NCI-H510A treated with DMSO at 0.1 percent for 48 hours (cell line): ENCODE measurements at regions not wholly inside any gene's neighbourhood (a gene's known extent, or its start where the extent isn't known, plus 50 kb on each side); places are given as distances from the start of the nearest gene placed in this dataset.
A peak's percentile ranks its signal among the peaks of the same experiment; 100 is the strongest.
"Not testable (repeated sequence)": the region's sequence is repeated elsewhere in the genome, so short reads cannot be mapped to it uniquely, and the experiment has no call there.

ENCODE experiments used
- DNase-seq: peaks from one replicate; lab custom pipeline; 2025; lab: John Stamatoyannopoulos, UW

DNA sequence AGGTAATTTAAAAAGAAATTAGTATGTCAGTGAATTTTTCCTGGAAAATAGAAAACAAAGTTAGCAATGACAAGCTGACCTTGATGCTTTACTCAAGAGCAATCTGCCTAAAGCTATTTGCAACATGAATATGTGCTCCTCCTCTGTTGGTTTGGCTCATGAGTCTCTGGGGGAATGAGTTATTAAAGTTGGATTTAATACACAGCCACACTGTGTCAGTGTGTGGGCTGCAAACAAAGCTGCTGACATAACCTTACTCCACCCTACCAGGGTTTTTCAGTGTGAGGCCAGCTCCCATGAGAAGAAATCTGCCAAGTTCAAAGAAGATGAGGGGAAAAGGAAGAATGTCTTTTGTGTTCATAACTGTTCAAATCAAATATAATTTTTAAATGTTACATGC is 280.5 kb downstream of the TLL1 start:
- DNase-seq, result no peak

DNA sequence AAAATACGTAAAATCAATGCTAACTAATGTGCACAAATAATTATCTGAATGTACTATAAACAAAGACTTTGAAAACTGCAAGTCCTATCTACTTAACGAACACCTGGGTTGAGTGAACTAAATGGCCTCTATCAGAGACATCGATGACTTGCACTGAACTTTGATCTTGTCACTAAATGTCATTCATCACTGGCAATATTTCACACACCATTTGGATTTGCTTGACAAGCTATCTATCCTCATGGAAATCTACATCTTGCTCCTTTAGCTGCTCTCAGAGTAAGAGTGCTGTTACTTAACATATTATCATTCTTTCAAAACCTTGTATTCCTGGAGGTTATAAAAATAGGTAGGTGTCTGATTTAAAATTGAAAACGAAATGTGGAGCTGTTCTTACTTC is 289.3 kb downstream of the TLL1 start:
- DNase-seq, result no peak

DNA sequence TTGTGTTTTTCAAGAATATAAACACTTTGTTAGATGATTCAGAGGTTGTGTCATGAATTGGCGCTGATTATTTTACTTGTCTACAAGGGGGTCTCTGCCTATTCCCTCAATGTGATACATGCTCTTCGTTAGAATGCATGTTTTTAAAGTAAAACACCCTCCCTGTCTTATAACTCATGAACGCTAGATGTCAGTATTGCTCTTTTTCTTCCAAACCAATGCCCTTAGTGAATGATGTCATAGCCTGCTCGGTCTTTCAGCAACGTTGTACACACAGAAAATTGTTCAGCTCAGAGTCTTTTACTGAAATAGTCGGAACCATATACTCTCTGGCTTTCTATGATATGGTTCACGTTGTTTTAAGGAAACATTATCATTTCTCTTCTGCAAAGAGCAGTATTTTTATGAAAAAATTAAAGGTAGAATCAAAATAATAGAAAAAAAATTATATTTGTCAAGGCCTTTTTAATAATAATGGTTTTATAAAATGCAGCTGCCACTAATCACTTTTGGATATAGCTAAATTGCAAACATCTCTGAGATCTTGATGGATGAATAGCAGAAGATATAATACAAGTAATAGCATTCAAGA is 292.9 kb downstream of the TLL1 start:
- DNase-seq, result peak; percentile 87

DNA sequence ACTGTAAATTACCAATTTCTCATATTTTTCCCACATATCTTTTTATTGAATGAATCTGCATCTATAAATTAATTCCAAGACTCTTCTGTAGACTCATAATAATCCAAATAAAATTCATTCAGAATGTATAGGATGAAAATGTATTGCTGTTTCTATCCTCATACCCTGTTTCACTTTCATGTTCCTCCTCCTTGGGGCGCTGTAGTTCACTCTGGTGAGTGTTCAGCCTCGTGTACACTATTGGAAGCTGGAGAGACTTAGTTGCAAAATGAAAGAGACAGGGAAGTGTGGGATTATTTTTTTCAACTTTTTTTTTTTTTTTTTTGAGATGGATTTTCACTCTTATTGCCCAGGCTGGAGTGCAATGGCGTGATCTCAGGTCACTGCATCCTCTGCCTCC is 296.1 kb downstream of the TLL1 start:
- DNase-seq, result no peak

DNA sequence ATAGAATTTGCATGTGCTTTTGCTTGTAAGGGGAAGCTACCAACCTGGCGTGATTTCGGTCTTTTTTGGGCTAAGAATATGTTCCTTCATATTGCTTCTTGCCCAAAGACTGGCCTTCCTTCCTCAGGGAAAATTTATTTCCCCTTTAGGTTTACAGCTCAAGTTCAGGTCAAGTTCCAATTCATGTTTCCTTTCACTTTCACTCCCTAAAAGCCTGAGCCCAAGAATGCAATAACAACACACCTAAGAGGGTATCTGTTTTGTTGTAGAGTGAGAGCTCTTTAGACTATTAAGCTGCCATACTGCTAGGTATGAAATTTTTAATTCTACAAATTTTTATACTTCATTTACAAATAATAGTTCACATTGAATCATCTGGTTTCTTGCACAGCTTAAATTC is 299.6 kb downstream of the TLL1 start:
- no peak for DNase-seq

DNA sequence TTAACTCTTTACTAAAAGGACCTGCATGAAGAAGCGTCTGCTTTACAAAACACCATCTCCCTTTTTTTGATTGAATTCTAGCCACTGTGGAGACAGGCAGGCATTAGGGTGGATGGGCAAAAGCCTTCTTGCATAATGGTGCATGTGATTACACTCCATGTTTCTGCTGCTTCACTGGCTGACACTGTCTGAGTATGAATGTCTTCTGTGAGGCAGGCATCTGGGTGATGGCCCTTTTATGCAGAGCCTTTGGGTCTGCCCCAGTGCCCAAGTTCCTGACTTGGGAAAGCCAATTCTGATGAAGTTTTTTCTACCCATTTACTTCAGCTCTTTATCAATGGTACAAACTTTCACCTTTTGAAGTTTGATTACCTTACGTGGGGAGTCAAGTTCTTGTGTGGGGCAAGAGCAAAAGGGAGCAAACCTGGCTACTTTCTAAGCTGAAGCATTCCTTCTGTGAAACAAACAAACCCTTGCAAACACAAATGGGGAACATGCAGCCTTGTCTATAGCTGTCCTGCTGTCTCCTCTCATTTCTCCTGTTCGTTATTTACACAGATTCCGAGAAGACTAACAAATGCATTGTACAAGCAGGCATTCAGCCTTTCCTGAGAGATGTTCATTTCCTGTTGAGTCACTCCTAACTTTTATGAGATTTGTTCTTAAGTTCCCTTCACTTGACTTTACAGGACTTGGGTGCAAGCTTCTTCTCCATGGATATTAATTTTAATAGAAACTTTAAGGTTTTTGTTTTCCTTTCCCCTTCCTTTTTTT is 301.9 kb downstream of the TLL1 start:
- no peak for DNase-seq

DNA sequence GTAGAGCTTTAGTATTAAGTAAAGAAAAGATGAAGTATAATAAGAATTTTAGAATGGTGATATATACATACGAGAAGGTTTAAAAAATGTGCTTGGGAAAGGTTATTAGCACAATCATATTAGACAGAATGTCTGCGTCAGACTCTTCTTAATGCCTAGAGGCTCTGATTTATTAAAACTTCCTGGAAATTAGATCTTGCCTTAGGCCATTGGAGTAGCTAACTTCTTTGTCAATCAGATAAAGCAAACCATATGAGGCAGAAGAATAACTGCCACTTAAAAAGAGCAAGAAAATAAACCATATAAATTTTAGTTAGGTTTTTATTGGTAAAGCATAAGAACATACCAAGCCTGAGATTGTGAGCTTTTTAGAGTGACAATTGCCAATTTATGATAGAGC is 309.1 kb downstream of the TLL1 start:
- DNase-seq, result no peak

DNA sequence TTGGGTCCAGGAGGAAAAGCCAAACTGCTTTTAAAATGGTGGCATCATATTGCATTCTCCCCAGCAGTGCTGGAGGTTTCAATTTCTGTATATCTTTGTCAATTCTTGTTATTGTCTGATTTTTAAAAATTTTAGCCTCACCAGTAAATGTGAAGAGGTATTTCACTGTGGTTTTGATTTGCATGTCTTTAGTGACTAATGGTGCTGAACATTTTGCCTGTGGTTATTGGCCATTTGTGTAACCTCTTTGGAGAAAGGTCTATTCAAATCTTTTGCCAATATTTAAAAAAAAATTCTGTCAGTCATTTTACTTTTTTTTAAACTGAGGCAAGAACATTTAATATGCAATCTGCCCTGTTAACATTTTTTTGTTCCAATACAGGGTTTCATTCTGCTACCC is 322.1 kb downstream of the TLL1 start:
- no peak for DNase-seq

DNA sequence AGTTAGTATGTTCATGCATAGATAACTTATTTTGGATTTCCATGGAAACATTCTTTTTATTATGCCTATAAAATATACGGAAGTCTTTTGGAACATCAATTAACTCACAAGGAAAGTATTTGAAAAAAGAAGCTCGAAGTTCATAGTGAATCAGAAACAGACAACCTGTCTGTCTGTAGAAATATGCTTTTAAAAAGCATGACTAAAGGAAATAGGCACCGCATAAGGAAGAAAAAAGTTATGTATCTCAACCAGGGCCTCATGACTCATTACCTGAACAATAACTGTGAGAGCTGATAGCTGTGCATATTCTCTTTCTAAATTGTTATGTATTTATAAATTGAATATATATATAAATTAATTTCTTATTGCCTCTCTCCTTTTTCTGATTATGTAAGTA is 324.1 kb downstream of the TLL1 start:
- no peak for DNase-seq

DNA sequence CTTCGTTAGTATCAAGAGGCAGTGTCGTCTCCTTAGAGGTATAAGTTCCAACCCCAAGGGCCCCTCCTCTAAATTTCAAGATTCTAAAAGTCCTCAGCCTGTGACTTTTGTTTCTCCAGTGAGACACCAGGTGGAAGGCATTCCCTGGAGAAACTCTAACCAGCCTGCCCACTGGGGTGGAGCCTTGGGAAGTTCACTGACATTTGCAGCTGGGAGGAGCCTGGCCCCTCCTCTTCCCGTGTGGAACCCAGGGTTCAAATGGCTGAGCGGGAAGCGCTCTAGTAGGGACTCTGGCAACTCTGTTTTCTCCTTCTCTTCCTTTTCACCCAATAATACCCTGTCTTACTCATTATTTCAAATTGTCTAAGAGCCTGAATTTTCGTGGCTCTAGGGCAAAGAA is 325.0 kb downstream of the TLL1 start:
- no peak for DNase-seq

DNA sequence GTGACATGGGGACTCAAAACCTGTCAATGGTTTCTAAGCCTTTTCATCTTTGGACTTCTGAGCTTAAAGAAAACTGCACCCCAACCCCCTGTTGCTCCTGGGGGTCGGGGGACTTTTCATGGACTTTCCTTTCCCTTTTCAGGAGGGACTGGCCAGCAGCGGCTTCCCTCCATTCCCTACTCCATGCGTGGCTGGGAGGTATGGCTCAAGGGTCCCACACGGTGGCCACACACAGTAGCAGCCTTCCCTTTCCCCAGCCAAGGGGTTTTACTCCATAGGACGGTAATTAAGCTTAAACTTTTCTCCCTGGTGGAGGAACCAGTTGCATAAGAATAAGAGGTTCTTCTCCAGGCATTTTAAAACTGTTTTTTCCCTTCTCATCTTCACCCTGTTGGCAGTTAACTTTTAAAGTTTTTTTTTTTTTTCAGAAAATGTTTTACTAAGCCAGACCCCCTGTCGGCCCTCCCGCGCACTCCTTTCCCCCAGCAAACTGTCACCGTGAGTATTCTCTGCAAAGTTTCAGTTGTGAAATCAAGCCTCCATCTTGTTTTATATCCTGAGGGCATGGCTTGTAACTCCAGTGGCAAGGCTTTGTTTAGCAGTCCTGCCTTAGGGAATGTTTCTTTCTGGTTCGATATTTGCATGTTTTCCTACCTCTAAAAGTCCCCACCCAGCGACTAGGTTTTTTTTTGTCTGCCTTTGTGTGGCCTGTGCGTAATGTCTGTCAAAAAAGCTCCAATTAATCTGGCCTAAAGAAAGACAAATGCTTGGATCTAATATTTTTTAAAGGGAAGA is 325.7 kb downstream of the TLL1 start:
- DNase-seq, result no peak

DNA sequence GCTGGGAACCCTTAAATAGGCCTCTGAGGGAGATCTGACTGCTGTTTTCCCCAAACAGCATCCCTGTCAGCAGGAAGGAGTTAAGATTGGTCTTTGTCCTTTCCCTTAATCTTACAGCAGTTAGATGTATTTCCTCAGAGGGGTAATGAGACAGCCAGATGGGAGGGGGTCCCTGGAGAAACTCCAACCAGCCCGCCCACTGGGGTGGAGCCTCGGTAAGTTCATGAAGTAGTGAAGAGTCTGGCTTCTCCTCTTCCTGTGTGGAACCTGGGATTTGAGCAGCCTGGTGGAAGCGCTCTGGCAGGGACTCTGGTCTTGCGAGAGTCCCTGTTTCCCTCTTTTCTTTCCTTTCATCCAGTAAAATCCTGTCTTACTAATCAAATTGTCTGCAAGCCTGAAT is 330.0 kb downstream of the TLL1 start:
- no peak for DNase-seq

DNA sequence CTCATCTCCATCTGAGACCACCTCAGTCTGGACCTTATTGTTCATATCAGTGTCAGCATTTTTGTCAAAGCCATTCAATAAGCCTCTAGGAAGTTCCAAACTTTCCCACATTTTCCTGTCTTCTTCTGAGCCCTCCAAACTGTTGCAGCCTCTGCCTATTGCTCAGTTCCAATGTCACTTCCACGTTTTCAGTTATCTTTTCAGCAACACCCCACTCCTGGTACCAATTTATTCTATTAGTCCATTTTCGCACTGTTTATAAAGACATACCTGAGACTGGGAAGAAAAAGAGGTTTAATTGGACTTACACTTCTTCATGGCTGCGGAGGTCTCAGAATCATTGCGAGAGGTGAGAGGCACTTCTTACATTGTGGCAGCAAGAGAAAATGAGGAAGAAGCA is 339.3 kb downstream of the TLL1 start:
- DNase-seq, result not testable (repeated sequence)

DNA sequence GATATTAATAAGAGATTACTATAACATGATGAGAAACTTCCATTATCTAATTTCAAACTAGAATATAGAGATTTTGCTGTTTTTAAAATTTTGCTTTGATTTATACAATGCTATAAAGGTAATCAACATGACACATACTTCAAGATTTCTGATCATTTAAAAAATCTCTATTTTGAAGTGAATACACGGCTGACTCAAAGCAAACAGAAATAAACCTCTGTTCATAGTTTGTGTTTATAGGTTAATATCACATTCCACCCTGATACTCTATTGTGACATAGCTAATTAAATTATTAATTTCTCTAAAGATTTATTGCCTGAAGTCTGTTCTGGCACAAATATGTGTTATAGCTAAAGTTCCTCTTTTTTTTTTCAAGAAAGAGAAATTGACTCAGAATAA is 349.2 kb downstream of the TLL1 start:
- no peak for DNase-seq

DNA sequence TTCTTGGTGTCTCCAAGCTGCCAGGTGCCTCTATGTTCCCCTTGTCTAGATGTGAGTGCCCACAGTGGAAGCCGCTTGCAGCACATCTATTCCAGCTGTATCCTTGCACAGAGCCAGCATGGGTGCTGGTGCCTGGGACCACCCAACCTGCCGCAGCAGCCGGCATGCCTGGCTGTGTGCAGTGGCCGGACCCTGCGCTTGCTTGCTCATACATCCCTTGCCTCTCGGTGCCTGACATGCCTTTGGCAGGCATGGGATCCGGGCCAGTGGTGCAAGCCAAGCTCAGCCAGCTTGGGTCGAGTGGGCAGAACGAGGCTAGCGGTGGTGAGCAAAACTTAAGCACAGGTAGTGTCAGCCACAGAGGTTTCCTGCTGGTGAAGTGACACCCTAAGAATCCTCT is 355.1 kb downstream of the TLL1 start:
- DNase-seq, result no peak

DNA sequence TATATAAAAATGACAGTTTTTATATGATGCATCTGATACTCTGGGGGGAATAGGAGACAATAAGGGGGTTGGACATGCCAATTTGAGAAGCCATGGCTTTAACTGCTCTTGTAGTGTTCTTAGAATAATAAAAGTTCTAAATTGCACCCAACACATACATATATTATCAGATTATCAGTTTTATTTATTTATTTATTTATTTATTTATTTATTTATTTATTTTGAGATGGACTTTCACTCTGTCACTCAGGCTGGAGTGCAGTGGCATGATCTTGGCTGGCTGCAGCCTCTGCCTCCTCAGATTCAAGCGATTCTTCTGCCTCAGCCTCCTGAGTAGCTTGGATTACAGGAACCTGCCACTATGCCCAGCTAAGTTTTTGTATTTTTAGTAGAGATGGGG is 356.8 kb downstream of the TLL1 start:
- no peak for DNase-seq

DNA sequence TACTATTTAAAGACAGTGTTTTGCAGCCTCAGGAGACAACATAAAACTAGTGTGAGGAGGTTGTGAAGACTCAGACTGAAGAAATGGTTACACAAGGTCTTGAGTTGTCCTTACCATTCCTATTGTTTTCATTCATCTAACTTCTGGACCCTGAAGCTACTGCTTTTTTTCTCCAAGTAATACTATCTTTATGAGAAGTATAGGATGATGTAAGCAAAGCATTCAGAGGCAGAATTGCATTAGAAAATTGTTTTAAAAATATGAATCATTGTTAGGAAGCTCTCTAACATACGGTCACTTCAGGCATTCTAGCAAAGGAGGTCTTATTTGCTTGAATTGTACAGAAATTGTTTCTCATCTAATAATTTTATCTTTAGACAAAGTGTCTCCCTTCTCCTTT is 357.8 kb downstream of the TLL1 start:
- no peak for DNase-seq

DNA sequence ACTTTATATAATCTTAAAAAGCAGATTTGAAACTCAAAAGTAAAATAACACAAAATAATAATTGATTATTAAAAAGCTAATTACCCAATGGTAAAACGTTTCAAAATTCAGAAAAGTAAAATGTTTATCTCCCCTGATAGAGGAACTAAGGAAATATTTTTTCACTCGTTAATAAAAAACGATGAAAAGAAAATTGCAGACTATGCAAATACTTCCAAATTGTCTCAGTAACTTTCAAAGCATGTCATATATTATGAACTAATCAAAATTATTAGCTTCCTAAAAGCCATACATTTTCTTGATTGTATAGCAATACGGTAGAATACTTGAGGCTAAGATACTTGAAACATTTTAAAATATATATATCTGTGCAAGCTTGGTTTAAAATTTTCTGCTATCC is 366.3 kb downstream of the TLL1 start:
- DNase-seq, result no peak

DNA sequence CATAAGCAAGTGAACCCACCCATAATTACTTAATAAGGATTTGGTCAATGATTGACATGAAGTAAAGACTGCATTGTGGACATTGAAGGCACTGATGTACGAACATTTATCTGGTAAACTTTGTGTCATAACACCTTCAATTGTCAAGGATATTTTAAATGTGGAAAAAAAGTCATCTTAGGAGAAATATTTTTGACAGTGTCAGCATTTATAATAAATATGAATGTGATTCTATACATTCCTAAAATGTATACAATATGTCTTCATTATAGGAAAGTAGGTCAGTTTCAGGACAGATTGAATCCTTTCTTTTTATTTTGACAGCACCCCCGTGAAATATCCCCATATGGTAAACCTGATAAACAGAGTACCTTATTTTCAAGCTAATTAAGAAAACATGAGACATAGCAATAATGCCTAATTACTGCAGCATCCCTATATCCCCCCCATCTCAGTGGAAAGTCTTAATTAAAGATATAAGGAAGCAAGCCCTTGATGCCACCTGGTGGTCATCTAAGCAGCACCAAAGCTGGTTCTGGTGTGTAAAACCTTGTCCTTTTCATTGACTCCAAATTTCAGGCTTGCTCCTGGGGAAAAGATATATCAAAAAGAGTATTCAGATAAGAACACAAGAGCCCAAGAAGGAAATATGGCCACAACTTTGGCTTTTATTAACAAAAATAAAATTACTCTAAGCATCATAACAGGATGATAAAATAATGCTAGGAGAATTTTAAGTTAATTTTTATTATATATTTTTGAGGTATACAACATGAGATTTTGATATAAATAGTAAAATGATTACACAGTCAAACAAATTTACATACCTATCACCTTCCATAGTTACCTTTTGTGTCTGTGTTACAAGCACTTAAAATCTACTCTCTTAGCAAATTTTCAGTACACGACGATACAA is 379.7 kb downstream of the TLL1 start:
- DNase-seq, result no peak

DNA sequence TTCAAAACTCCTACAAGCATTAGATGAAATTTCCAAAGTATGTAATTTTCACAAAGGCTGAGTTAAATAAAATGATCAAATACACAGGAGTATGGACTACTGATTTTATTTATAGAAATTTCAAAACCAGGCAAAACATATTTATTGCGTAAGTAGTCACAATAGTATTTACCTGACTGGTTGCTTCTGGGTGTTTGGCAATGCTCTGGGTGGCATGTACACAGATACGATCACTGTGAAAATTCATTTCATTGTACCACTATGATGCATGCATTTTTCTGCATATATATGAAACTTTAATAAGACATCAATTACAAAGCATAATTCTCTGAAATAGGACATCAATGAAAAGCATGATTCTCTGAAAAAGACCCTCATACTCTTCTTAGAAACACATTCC is 384.2 kb downstream of the TLL1 start:
- DNase-seq, result no peak

DNA sequence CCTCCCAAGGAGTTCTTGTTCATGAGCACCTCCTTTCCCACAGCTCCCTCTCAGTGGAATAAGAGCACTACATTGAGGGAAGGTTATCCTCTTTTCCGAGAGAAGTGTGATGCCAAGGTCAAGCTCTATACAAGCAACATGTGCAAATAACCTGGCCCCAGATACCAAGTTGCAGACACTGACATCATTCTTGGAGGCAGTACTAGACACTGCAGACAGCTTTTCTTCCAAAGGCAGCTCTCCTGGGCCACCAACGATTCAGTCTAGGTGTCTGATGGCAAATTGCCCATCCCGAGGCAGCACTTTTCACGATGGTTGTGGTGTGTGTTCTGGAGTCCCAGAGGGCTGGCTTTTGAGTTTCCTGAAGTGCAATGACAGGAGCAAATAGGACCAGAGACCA is 384.9 kb downstream of the TLL1 start:
- no peak for DNase-seq

DNA sequence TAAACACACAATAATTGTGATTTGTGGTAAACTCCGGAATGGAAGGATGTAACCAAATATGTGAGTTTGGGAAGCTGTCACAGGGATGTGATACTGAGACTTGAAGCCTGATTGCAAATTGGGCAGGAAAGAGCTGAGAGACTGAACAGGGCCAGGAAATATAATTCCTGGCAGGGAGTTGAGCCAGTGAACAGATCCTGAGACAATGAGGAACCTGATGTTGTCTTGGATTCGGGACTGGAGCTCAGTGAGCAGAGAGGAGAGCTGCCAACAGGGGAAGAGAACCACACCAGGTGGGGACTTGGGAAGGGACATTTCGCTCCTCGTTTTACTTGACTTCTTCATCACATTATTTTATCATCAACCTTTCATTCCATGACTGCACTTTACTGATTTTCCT is 386.0 kb downstream of the TLL1 start:
- no peak for DNase-seq
